Stomach smooth muscle (tissue), 2 donors: ENCODE measurements at regions not wholly inside any gene's neighbourhood (a gene's known extent, or its start where the extent isn't known, plus 50 kb on each side); places are given as distances from the start of the nearest gene placed in this dataset.

Experiments used
- H3K27ac ChIP-seq: one replicate; pipeline ENCODE4 v1.7.0; 2013; ENCODE audit warnings: mild to moderate bottlenecking, low read length, inconsistent platforms
- H3K27me3 ChIP-seq, 2 donors: one replicate each; pipeline ENCODE4 v1.7.0; 2013; ENCODE audit warnings: low read length in 2 of 2; ENCODE audit not compliant: insufficient read depth in 2 of 2, control insufficient read depth in 1 of 2
- H3K36me3 ChIP-seq, 2 donors: one replicate each; pipeline ENCODE4 v1.7.0; 2013; ENCODE audit warnings: low read length in 2 of 2; ENCODE audit not compliant: control insufficient read depth in 2 of 2, insufficient read depth in 2 of 2
- H3K4me1 ChIP-seq: one replicate; pipeline ENCODE4 v1.7.0; 2013; ENCODE audit warnings: low read length; ENCODE audit not compliant: control insufficient read depth, insufficient read depth
- H3K4me3 ChIP-seq, 2 donors: one replicate each; pipeline ENCODE4 v1.7.0; 2013; ENCODE audit warnings: low read length in 2 of 2
- H3K9ac ChIP-seq, 2 donors: one replicate each; pipeline ENCODE4 v1.7.0; 2013; ENCODE audit warnings: low read length in 2 of 2, mild to moderate bottlenecking in 1 of 2
- H3K9me3 ChIP-seq, 2 donors: one replicate each; pipeline ENCODE4 v1.7.0; 2013; ENCODE audit warnings: low read length in 2 of 2; ENCODE audit not compliant: control insufficient read depth in 2 of 2
- donor health status: healthy.
- donor health status: Pancreatic carcinoma.

- H3K9me3 ChIP-seq, result no peaks in the 10 kb centered on the region
- H3K36me3 ChIP-seq, result no peaks in the 10 kb centered on the region
- H3K4me3 ChIP-seq, result no peak overlapping the region
- H3K9ac ChIP-seq, result no peak overlapping the region
- H3K27me3 ChIP-seq, result no peaks in the 10 kb centered on the region
- H3K4me1 ChIP-seq, result no peaks in the 10 kb centered on the region
- no peak overlapping the region for H3K27ac ChIP-seq
Observed at GRCh38 chr5:160919626-160920025, 67.6 kb upstream of the ATP10B start.

GRCh38 chr5:160918386-160918785 is 66.4 kb upstream of the ATP10B start:
- Histone ChIP-seq H3K4me3 (no peak overlapping the region), H3K9me3 (no peaks in the 10 kb centered on the region), H3K27ac (no peak overlapping the region), H3K36me3 (no peaks in the 10 kb centered on the region), H3K9ac (no peak overlapping the region), H3K27me3 (no peaks in the 10 kb centered on the region), H3K4me1 (no peaks in the 10 kb centered on the region)

GRCh38 chr5:160906090-160906489 is 54.1 kb upstream of the ATP10B start:
- H3K9me3 ChIP-seq, result no peaks in the 10 kb centered on the region
- no peak overlapping the region for H3K27ac ChIP-seq
- H3K4me3 ChIP-seq, result no peak overlapping the region
- no peaks in the 10 kb centered on the region for H3K36me3 ChIP-seq
- H3K4me1 ChIP-seq, result no peaks in the 10 kb centered on the region
- H3K27me3 ChIP-seq, result no peaks in the 10 kb centered on the region
- no peak overlapping the region for H3K9ac ChIP-seq

GRCh38 chr5:160905285-160905684 is 53.3 kb upstream of the ATP10B start:
- Histone ChIP-seq H3K9me3 (no peaks in the 10 kb centered on the region), H3K4me1 (no peaks in the 10 kb centered on the region)

GRCh38 chr5:160904591-160904990 is 52.6 kb upstream of the ATP10B start:
- Histone ChIP-seq H3K9me3 (no peaks in the 10 kb centered on the region), H3K4me3 (no peak overlapping the region), H3K27ac (no peak overlapping the region), H3K36me3 (no peaks in the 10 kb centered on the region), H3K9ac (no peak overlapping the region), H3K27me3 (no peaks in the 10 kb centered on the region), H3K4me1 (no peaks in the 10 kb centered on the region)

More at GRCh38 chr5:160905285-160905684, 53.3 kb upstream of the ATP10B start:
- no peak overlapping the region for H3K27ac ChIP-seq
- H3K27me3 ChIP-seq, result no peaks in the 10 kb centered on the region
- H3K36me3 ChIP-seq, result no peaks in the 10 kb centered on the region
- no peak overlapping the region for H3K9ac ChIP-seq
- H3K4me3 ChIP-seq, result no peak overlapping the region

- no peaks in the 10 kb centered on the region for H3K27me3 ChIP-seq
- H3K4me1 ChIP-seq, result no peaks in the 10 kb centered on the region
- no peak overlapping the region for H3K27ac ChIP-seq
- H3K9me3 ChIP-seq, result no peaks in the 10 kb centered on the region
- no peak overlapping the region for H3K4me3 ChIP-seq
- no peak overlapping the region for H3K9ac ChIP-seq
- no peaks in the 10 kb centered on the region for H3K36me3 ChIP-seq
Observed at GRCh38 chr5:160903551-160903950, 51.5 kb upstream of the ATP10B start.

- H3K27me3 ChIP-seq, result no peaks in the 10 kb centered on the region
- H3K27ac ChIP-seq, result no peak overlapping the region
- H3K9me3 ChIP-seq, result no peaks in the 10 kb centered on the region
- no peaks in the 10 kb centered on the region for H3K4me1 ChIP-seq
- H3K36me3 ChIP-seq, result no peaks in the 10 kb centered on the region
- no peak overlapping the region for H3K4me3 ChIP-seq
- H3K9ac ChIP-seq, result no peak overlapping the region
Observed at GRCh38 chr5:160903076-160903475, 51.1 kb upstream of the ATP10B start.
